GM08714 (cell line): ENCODE measurements at regions not wholly inside any gene's neighbourhood (a gene's known extent, or its start where the extent isn't known, plus 50 kb on each side); places are given as distances from the start of the nearest gene placed in this dataset.

Experiments used
- H3K4me3 ChIP-seq: fragments of 200-500 bp; sonication (Bioruptor generic); 2 replicates; pipeline ENCODE4 v1.5.1; 2014; ENCODE audit warnings: mild to moderate bottlenecking, low read length, inconsistent platforms
- ZNF274 ChIP-seq: IDR thresholded peaks from 2 replicates; pipeline ENCODE4 v1.6.1; 2012; ENCODE audit warnings: mild to moderate bottlenecking, low read depth, low read length

DNA sequence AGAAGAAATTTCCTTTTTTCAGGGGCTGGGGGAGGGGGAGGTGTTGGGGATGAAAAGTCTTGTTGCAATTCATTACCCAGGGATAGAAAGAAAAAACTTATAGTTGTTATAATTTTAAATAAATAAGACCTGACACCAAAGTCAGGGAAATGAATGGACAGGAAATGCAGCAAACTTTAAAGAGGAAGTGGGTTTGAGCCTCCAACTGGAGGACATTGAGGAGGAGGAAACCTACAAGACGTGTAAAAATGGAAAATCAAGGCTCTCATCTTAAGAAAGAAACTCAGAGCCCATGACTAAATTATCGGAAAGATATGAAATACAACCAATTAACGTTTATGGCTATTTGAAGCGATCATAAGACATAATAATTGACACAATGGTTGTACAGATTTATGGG is 54.4 kb downstream of the NIBAN1 start:
- TF ChIP-seq ZNF274: no peak
- H3K4me3 ChIP-seq: no peak overlapping the region

DNA sequence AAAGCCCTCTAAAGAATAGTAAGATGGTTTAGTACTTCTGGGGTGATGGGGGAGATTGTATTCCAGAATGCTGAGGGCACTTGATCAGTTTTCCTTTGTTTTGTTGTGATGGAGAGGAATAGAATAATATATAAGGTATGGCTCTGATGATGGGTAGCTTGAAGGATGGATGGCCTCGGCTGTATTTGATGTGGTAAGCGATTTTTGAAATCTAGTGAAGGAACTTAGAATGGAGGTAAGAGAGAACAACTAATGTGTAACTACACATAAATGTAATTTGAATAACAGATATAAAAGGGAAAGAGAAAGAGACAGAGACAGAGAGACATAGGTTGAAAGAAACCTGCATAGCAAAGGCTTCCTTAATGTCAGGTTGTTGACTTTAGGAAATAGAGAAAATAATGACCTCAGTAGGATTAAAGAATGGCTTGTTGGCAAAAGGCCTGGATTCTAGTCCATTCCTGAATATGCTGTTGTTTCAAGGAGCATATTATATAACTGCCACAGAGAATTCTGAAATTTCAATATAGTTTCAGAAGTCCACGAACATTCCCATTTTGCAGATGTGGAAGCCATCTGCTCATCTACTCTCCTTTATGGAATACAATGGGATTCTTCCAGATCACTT is 58.7 kb downstream of the NIBAN1 start:
- no peak overlapping the region for H3K4me3 ChIP-seq
- TF ChIP-seq ZNF274: no peak

DNA sequence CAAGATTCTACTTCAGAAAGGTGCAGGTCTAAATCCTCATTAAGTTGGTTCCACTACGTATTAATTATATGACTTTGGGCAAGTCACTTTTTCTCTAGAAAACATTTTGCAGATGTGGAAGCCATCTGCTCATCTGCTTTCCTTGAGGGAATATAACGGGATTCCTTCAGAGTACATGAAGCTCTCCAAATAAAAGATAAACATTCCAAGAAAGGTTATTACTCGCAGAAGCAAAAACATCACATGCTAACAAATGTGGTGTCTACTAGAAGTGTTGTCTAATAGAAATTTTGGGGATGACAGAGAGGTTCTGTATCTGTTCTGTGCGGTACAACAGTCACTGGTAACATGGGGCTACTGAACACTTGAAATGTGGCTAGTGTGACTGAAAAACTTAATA is 60.2 kb downstream of the NIBAN1 start:
- no peak overlapping the region for H3K4me3 ChIP-seq
- no peak for TF ChIP-seq ZNF274

DNA sequence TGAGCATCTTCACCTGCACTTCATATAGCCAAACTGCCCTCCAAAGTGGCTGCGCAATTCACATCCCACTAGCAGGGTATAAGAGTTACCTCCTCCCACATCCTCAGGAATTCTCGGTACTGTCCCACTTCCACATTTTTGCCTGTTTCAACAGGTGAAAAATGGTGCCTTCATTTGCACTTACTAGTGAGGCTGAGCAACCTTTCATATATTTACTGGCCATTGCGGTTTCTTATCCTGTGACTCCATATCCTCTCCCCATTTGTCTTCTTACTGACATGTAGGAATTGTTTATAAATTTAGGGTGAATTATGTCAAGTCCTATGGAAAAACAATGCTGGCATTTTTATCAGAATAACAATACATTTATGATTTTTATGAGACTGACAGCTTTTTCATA is 61.9 kb downstream of the NIBAN1 start:
- no peak overlapping the region for H3K4me3 ChIP-seq
- TF ChIP-seq ZNF274: no peak

DNA sequence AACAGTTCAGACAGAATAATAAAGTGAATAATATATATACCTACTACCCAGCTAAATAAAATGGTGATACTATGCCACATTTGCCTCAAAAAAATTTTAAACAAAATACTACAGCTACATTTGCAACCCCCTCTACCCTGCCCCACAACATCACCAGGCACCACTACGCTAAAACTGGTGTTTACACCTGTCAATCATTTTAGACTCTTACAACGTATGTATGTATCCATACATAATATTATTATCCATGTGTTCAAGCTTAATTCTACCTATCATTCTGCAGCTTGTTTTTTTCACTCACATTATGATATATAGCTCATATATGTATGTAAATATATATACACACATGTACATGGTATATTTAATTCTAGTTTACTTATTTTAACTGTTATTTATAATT is 62.5 kb downstream of the NIBAN1 start:
- no peak for TF ChIP-seq ZNF274
- no peak overlapping the region for H3K4me3 ChIP-seq

DNA sequence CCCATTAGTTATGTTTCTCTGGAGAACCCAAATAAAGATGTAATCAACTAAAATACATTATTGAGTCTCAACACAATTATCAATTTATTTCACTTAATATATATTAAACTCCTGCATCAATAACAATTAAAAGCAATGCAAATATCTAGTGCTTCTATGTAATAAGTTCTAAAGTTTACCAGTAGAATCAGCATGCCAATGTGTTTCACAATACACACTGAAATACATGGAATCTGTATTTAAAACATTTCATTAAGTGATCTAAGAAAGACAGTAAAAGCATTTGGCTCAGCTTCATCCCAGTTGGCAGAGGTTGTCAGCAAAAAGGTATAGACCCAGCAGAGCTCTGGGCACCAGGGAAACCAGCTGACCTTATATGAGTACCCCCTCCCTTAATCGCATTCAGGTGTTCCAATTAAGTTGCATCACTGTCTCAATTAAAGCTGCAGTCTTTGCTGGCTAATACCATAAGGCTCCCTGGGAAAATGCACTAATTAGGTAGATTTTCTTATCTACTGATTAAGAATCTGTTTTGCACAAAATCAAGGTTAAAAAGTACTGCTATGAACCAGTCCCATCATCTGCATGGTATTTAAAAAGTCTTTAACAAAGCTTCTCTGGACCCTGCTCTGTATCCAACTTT is 63.1 kb downstream of the NIBAN1 start:
- TF ChIP-seq ZNF274: no peak
- H3K4me3 ChIP-seq: no peak overlapping the region

DNA sequence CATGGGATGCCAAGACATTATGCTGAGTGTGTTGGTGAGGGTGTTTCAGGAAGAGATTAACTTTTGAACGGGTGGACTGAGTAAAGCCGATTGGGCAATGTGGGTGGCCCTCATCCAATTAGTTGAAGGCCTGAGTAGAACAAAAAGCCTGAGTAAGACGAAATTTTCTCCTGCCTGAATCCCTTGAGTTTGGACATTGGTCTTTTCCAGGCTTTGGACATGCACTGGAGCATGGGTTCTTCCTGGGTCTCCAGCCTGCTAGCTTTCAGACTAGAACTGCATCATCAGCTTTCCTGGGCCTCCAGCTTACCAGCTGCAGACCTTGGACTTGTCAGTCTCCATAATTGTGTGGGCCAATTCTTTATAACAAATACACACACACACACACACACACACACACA is 63.6 kb downstream of the NIBAN1 start:
- TF ChIP-seq ZNF274: no peak
- H3K4me3 ChIP-seq: no peak overlapping the region

DNA sequence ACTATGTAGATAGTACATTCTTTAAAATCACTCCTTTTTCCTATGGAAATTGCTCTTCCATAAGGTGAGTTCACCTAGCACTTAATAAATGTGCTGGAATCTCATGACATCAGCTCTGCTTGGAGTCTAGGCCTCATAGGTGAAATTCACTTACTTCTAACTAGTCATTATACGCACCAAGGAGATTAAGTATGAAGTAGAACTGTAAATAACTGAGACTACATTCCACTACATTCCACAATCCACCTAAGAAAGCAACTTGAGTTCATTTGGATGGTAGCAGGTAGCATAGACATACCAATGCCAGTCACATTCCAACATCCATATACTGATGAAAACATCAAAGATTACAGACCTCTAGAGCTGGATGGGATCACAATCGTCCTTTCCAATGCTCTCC is 64.3 kb downstream of the NIBAN1 start:
- no peak for TF ChIP-seq ZNF274
- H3K4me3 ChIP-seq: no peak overlapping the region

DNA sequence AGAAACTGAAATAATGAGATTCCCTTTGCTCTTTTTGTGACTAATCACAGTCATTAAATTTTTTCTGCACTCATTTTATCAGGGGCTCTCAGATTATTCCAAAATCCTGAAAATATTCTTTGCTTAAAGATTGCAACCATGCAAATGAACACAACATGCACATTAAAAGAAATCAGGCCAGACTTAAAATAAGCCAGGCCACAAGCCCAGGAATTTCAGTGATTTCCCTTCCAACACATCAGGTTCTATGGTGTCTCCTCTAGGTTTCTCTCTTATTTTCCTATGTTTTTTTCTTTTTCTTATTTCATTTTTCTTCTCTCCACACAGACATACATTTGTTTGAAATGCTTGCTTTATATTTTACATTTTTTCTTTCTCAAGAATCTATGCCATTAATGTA is 65.3 kb downstream of the NIBAN1 start:
- no peak overlapping the region for H3K4me3 ChIP-seq
- TF ChIP-seq ZNF274: no peak

DNA sequence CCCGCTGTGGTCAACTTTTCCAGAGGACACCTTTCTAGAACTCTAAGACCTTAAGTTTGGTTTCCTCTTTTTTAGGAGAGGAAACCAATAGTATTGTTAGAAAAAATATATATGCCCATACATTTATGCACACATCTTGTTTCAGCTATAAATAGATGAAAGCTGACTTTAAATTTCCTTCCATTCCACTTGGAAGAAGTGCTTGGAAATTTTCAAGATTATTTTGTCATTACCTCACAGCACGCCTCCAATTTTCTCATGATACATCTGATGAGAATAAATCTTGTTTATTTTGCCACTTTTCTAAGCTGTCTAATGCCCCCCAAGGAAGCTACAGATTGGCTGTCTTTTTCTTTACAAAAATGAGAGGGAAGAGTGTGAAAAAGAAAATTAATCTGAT is 65.8 kb downstream of the NIBAN1 start:
- no peak overlapping the region for H3K4me3 ChIP-seq
- no peak for TF ChIP-seq ZNF274

DNA sequence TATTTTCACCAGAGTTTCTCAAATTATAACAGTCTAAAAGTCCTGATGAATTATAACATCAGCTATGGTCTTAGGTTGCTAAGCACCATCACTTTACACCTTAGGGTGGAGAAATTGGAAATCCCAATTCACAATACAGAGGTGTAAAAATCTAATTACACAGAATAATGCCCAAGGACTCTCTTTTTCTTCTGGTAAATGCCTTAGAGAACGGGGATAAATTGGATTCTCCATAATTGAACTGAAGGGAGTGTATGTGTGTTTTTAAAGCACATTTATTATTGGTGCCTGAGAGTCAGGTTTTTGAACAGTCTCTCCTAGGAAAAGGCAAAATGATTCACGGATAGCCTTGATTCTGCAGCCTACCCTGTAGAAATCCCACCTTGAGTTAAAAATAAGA is 66.8 kb downstream of the NIBAN1 start:
- no peak for TF ChIP-seq ZNF274
- no peak overlapping the region for H3K4me3 ChIP-seq

DNA sequence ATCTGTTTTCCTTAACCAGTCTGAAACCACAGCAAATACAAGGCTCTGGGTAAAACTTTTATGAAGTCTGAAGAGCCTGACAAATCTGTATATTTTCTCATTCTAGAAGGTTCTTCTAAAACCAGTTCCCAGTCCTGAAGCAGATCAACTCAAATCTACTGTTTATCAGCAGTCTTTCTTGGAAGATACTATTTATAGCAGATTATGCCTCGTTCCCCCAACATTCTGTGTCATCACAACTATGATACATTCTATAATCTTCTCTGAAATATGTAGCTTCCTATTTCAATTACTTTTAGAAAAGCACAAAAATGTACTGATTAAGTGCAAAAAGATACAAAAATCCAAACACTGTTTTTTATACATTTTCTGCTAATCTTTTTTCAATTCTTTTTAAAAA is 67.5 kb downstream of the NIBAN1 start:
- TF ChIP-seq ZNF274: no peak
- no peak overlapping the region for H3K4me3 ChIP-seq

DNA sequence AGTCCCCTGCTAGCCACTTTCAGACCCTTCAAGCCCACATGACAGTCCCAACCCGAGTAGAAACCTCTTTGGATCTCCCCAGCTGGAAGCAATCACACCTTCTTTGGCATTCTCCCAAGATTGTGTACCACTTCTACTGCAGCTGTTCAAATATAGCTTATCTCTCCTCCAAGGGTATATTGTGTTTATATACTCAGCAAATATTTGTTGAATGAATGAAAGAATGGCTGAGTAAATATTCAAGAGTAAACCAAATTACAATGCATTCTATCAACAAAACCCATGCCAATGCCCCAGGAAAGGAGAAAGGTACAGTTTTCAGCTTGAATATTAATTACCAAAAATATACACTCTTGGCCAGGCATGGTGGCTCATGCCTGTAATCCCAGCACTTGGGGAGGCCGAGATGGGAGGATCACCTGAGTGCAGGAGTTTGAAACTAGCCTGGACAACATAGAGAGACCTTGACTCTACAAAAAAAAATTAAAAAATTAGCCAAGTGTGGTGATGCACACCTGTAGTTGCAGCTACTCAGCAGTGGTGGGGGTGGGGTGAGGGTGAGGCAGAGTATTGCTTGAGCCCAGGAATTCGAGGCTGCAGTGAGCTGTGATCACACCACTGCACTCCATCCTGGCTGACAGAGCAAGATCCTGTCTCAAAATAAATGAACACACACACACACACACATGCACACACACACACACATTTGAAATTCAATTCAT is 68.5 kb downstream of the NIBAN1 start:
- no peak for TF ChIP-seq ZNF274
- H3K4me3 ChIP-seq: no peak overlapping the region

DNA sequence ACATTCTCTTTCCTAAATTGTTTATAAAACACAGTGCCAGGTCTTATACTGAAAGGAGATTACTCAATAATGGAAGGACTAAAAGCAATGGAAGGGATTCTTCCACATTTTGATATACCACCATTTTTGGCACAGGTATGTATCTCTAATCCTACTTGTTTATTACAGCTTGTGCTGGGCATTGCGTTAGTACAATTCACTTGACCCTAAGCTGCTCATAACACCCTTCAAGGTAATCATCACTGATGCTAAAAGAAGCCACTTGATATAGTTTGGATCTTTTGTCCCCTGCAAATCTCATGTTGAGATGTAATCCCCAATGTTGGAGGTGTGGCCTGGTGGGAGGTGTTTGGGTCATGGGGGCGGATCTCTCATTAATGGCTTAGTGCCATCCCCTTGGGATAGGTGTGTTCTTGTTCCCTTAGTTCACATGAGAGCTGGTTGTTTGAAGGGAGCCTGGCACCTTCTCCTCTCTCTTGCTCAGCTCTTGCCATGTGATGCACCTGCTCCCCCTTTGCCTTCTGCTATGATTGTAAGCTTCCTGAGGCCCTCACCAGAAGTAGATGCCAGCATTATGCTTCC is 71.1 kb downstream of the NIBAN1 start:
- TF ChIP-seq ZNF274: no peak

DNA sequence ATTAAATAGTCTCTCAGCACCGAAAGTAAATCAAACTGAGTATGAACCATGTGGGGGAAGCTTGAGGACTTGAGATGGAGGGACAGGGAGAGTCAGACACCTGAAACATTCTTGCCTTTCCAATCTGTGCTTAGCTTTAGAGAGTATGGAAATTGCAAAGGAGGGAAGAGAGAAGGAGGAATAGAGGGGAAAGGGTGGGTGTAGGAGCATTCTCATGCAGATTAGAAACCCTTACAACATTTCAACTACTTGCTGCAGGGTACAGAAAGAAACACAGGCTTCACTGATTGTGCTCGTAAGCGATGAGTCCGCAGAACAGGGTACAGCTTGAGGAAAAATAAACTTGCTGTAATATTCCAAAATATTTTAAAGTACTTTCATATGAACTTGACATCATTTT is 73.8 kb downstream of the NIBAN1 start:
- no peak overlapping the region for H3K4me3 ChIP-seq
- TF ChIP-seq ZNF274: no peak

More for the DNA sequence above, 71.1 kb downstream of the NIBAN1 start:
- no peak overlapping the region for H3K4me3 ChIP-seq

DNA sequence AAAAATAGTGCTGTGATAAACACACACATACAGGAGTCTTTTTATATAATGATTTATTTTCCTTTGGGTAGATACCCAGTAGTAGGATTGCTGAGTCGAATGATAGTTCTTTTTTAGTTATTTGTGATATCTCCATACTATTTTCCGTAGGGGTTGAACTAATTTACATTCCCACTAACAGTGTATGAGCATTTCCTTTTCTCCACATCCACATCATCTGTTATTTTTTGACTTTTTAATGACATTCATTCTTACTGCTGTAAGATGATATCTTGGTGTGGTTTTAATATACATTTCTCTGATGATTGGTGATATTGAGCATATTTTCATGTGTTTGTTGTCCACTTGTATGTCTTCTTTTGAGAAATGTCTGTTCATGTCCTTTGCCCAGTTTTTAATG is 78.3 kb downstream of the NIBAN1 start:
- no peak for TF ChIP-seq ZNF274
- H3K4me3 ChIP-seq: no peak overlapping the region
